Astrocyte of the spinal cord (primary cell): ENCODE measurements at regions not wholly inside any gene's neighbourhood (a gene's known extent, or its start where the extent isn't known, plus 50 kb on each side); places are given as distances from the start of the nearest gene placed in this dataset.
A peak's percentile ranks its signal among the peaks of the same experiment; 100 is the strongest.

ENCODE experiments used
- DNase-seq: peaks from one replicate; pipeline ENCODE4 v3.0.0; 2011; ENCODE audit warnings: low read depth, low spot score
- H3K4me3 ChIP-seq: 2 replicates; pipeline ENCODE4 v1.5.1; 2011; ENCODE audit warnings: low read depth, mild to moderate bottlenecking, low read length, moderate library complexity
- CTCF ChIP-seq: IDR thresholded peaks from 2 replicates; pipeline ENCODE4 v1.5.1; 2012; ENCODE audit warnings: low read depth, mild to moderate bottlenecking, low read length, inconsistent platforms
- in situ Hi-C: cut with HindIII; loops from 2 replicates; pipeline ENCODE4 v1.10.0; 2017; ENCODE audit warnings: low sequenced_read_pairs

- in situ Hi-C loops = no loop called here
Observed at GRCh38 chr5:97834561-97834960, 651.5 kb upstream of the RIOK2 start.

GRCh38 chr5:97835112-97835511 lies 652.1 kb upstream of the RIOK2 start:
- in situ Hi-C loops = no loop called here
- TF ChIP-seq CTCF = no peak

More at GRCh38 chr5:97834561-97834960, 651.5 kb upstream of the RIOK2 start:
- H3K4me3 ChIP-seq = no peak overlapping the region
- TF ChIP-seq CTCF = no peak
- DNase-seq = no peak

GRCh38 chr5:97836816-97837215 lies 653.8 kb upstream of the RIOK2 start:
- H3K4me3 ChIP-seq = no peak overlapping the region
- in situ Hi-C loops = no loop called here
- DNase-seq = no peak
- no peak for TF ChIP-seq CTCF

More at GRCh38 chr5:97835112-97835511, 652.1 kb upstream of the RIOK2 start:
- no peak overlapping the region for H3K4me3 ChIP-seq
- DNase-seq = no peak

- in situ Hi-C loops = no loop called here
- peak; percentile 97 for DNase-seq
- TF ChIP-seq CTCF = no peak
- no peak overlapping the region for H3K4me3 ChIP-seq
Observed at GRCh38 chr5:97838214-97838613, 655.2 kb upstream of the RIOK2 start.

DNA sequence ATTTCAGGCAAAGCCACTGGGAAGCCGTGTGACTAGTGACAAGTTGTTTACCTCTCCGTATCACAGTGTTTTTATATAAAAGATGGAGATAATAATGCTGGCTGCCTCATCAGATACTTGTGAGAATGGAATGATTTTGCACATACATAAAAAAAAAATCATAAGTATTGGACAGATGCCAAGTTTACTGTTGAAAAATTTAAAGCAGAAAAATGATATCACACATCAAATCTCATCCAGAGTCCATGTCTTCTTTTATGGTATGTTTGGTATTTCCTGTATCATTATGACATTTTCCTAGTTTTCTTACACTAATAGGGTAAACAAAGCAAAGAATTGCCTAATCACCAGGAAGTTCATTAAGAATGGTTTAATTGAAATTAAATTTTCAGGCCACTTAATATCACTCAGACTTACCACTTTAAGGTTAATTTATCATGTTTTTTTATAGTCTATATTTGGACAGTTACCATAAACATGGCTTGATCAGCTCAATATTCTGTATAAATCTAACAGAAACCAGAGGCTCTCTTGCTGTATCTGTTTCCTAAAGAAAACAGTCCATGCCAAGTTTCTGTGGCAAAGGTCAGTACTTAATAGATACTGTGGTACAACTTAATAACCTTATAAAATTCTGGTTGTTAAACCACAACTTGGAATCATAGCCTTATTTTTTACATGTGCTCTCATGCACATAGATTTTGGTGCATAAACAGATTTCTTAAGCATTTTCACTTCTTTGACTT lies 656.5 kb upstream of the RIOK2 start:
- TF ChIP-seq CTCF = no peak
- in situ Hi-C loops = no loop called here
- H3K4me3 ChIP-seq = no peak overlapping the region
- DNase-seq = peak; percentile 45

- DNase-seq = peak; percentile 62
- no peak overlapping the region for H3K4me3 ChIP-seq
- in situ Hi-C loops = no loop called here
- no peak for TF ChIP-seq CTCF
Observed at GRCh38 chr5:97840643-97841042, 657.6 kb upstream of the RIOK2 start.
